HFFc6 (cell line): ENCODE measurements at regions not wholly inside any gene's neighbourhood (a gene's known extent, or its start where the extent isn't known, plus 50 kb on each side); places are given as distances from the start of the nearest gene placed in this dataset.
"Not testable (repeated sequence)": the region's sequence is repeated elsewhere in the genome, so short reads cannot be mapped to it uniquely, and the experiment has no call there.

ENCODE experiments used
- DNase-seq: peaks from one replicate; pipeline ENCODE4 v3.0.0-alpha.2; 2018
- H3K27ac Mint-ChIP-seq: 2 replicates; pipeline ENCODE4 v1.8.0; 2020; ENCODE audit warnings: mild to moderate bottlenecking, mixed read lengths
- H3K27me3 Mint-ChIP-seq: 2 replicates; pipeline ENCODE4 v1.8.0; 2021; ENCODE audit warnings: mild to moderate bottlenecking, moderate library complexity, mixed read lengths; ENCODE audit not compliant: insufficient read depth
- H3K36me3 Mint-ChIP-seq: 2 replicates; pipeline ENCODE4 v1.8.0; 2021; ENCODE audit warnings: low read depth, mixed read lengths
- H3K4me1 Mint-ChIP-seq: 2 replicates; pipeline ENCODE4 v1.8.0; 2020; ENCODE audit warnings: low read depth, mixed read lengths
- H3K4me3 Mint-ChIP-seq: 2 replicates; pipeline ENCODE4 v1.8.0; 2020; ENCODE audit warnings: mild to moderate bottlenecking, moderate library complexity, mixed read lengths
- H3K9me3 Mint-ChIP-seq: 2 replicates; pipeline ENCODE4 v1.8.0; 2020; ENCODE audit warnings: mild to moderate bottlenecking, mixed read lengths

- DNase-seq, H3K9me3 Mint-ChIP-seq, H3K27me3 Mint-ChIP-seq, H3K27ac Mint-ChIP-seq, H3K4me3 Mint-ChIP-seq, H3K4me1 Mint-ChIP-seq, H3K36me3 Mint-ChIP-seq: not testable (repeated sequence)
These were observed 223.2 kb upstream of the PLGLB2 start for GRCh38 chr2:87524619-87525188.

DNA sequence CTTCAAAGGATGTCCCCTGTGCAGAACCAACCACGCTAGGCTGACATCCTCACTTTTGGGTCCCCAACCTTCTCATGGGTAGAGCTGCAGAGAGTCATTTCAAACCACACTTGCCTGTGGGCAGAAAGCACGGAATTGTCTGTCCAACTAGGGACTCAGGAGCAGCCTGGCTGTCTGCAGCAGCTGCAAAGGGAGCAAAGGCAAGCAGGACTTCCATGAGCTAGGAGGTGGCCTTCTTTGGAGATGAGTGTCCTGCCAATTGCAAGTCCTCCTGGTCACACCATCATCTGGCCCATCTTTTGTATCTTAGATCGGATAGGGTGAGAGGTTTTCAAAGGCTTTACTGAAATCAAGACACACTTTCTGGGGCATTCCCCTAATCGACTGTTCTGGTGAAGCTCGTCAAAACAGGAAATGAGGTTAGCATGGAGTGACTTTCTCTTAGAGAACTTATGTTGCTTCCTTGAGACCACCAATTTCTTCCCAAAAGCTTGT, 222.3 kb upstream of the PLGLB2 start:
- not testable (repeated sequence) for H3K36me3 Mint-ChIP-seq, H3K4me3 Mint-ChIP-seq, H3K27ac Mint-ChIP-seq, H3K4me1 Mint-ChIP-seq, DNase-seq, H3K9me3 Mint-ChIP-seq, H3K27me3 Mint-ChIP-seq

DNA sequence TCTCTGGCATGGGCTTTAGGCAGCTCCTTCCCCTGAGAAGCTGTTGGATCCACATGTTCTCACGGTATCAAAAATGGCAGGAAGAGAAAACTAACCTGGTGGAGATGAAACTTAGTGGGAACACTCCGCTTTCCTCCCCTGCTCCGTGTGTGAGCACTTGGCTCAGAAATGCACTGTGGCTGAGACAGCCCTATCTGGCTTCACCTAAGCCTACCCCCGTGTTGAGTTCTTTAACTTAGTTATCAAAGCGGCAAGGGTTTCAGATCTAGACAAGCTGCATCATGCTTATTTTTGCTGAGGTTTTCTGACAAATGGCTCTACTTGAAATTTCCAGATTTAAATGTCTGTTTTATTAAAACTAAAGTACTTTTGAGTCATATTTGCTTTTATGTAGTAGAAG, 221.6 kb upstream of the PLGLB2 start:
- H3K27ac Mint-ChIP-seq, H3K36me3 Mint-ChIP-seq, H3K9me3 Mint-ChIP-seq, H3K4me1 Mint-ChIP-seq, H3K27me3 Mint-ChIP-seq, H3K4me3 Mint-ChIP-seq, DNase-seq: not testable (repeated sequence)

GRCh38 chr2:87531968-87532715, 215.7 kb upstream of the PLGLB2 start:
- not testable (repeated sequence) for H3K36me3 Mint-ChIP-seq, H3K9me3 Mint-ChIP-seq, H3K4me1 Mint-ChIP-seq, H3K4me3 Mint-ChIP-seq, H3K27me3 Mint-ChIP-seq, DNase-seq, H3K27ac Mint-ChIP-seq

DNA sequence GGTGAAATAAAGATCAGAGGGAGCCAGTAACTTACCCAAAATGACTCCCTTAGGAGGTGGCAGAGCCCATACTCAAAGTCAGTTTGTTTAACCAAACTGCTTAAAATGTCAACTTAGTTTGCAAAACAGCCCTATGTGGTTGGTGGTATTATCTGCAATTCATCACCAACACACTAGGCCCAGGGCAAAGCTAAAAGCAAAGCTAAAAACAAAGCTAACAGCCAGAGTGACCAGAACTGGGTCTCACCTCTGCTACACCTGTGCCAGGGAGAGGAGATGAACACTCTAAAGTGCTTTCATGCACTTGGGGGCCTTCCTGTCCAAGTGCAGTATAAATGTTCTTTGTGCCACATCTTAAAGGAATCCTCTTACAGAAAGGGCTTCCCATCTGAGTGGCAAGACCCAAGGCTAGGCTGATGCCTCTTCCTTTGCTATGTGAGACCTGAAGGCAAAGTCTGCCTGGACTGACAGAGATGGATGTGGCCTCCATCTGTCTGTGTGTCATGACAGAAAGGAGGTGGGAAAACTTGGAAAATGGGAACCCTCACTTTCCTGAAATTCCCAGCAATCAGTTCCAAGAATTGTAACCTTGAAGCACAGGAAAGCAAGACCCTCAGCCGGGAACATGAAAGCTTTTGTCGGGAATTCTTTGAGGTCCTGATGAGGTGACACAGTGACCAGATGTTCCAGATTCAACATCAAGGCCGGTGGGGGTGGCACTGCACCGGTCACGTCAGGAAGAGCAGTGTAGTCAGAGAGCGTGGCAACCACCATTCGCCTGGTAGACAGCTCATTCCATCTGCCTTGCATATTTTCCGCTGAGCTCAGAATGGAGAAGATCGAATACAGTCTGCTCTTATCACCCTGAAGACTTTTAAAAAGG, 214.3 kb upstream of the PLGLB2 start:
- H3K27ac Mint-ChIP-seq, H3K9me3 Mint-ChIP-seq, H3K27me3 Mint-ChIP-seq, DNase-seq, H3K36me3 Mint-ChIP-seq, H3K4me3 Mint-ChIP-seq, H3K4me1 Mint-ChIP-seq: not testable (repeated sequence)

DNA sequence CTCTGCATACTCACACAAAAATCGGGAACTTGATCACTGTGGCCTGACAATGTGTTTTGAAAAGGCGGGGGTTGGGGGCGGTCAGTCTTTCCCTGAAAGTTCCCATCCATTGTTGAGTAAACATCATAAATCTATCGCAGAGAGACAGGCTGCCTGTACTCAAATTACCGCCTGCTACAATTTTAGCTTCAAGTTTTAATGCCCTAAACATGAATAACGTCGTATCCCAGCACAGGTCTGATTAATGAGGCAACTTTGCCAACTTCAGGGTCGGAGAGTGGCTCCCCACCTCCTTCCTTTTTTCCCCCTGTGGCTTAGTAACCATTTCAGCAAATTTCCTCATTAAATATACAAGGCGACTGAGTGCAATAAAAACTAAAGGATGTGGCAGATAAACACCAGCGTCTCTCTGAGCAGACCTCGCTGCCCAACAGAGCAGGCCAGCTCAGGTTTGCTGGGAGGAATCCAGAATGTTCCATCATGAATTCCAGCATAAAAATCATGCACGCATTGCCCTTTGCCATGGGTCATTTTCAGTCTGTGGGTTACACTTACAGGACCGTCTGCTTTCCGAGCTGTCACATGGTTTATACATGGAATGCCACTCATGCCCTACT, 213.5 kb upstream of the PLGLB2 start:
- not testable (repeated sequence) for H3K4me3 Mint-ChIP-seq, H3K27ac Mint-ChIP-seq, DNase-seq, H3K27me3 Mint-ChIP-seq, H3K36me3 Mint-ChIP-seq, H3K4me1 Mint-ChIP-seq, H3K9me3 Mint-ChIP-seq

GRCh38 chr2:87536427-87536826, 211.5 kb upstream of the PLGLB2 start:
- H3K27me3 Mint-ChIP-seq, H3K9me3 Mint-ChIP-seq, H3K4me1 Mint-ChIP-seq, DNase-seq, H3K27ac Mint-ChIP-seq, H3K36me3 Mint-ChIP-seq, H3K4me3 Mint-ChIP-seq: not testable (repeated sequence)

GRCh38 chr2:87537251-87537671, 210.6 kb upstream of the PLGLB2 start:
- H3K27ac Mint-ChIP-seq, H3K27me3 Mint-ChIP-seq, H3K4me1 Mint-ChIP-seq, H3K36me3 Mint-ChIP-seq, H3K9me3 Mint-ChIP-seq, H3K4me3 Mint-ChIP-seq, DNase-seq: not testable (repeated sequence)

DNA sequence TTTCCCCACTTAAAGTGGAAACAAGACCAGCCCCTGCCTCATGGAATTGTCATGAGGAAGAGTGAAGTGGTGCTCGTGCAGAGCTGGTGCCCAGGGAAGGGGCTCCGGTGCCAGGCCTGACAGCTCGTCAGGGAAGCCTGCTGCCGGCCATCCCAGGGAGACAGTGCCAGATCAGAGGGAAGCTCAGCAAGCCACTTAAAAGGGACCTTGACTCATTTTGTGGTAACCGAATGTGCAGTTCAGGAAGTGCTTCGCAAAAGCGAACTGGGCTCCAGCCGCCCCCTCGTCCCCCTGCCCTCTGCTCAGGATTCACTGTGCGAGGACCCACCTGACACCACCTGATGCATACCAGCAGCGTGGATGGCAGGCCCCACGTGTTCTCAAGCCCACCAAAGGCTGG, 209.6 kb upstream of the PLGLB2 start:
- not testable (repeated sequence) for H3K9me3 Mint-ChIP-seq, H3K36me3 Mint-ChIP-seq, H3K27ac Mint-ChIP-seq, H3K4me1 Mint-ChIP-seq, DNase-seq, H3K4me3 Mint-ChIP-seq, H3K27me3 Mint-ChIP-seq

- not testable (repeated sequence) for H3K4me3 Mint-ChIP-seq, H3K27ac Mint-ChIP-seq, H3K9me3 Mint-ChIP-seq, H3K4me1 Mint-ChIP-seq, H3K27me3 Mint-ChIP-seq, DNase-seq, H3K36me3 Mint-ChIP-seq
These were observed 208.5 kb upstream of the PLGLB2 start for GRCh38 chr2:87539151-87539943.

DNA sequence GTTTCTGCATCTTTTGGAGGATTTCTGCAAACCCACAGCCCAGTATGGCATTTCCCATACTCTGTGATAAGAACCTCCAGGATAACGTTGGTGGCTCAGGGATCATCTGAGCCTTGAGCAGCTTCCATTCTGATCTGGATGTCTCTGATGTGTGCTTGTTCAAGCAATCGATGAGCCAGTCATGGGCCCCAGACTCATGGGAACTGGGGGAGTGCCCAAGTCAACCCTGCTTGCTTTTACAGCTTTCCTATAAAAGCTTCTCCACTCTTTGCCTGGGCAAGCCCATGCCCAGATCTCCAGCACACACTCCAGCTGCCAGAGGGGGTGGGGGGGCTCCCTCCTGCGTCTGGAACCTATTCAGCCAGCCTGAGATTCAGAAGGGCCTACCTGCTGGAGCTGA, 207.6 kb upstream of the PLGLB2 start:
- not testable (repeated sequence) for H3K36me3 Mint-ChIP-seq, H3K27me3 Mint-ChIP-seq, H3K9me3 Mint-ChIP-seq, DNase-seq, H3K4me1 Mint-ChIP-seq, H3K27ac Mint-ChIP-seq, H3K4me3 Mint-ChIP-seq

GRCh38 chr2:87542599-87543174, 205.2 kb upstream of the PLGLB2 start:
- H3K4me3 Mint-ChIP-seq, result 0 out of 2 replicates have a peak overlapping the region, but pooled peaks have one; percentile 17

GRCh38 chr2:87543797-87544196, 204.1 kb upstream of the PLGLB2 start:
- not testable (repeated sequence) for H3K27me3 Mint-ChIP-seq, DNase-seq, H3K4me1 Mint-ChIP-seq, H3K9me3 Mint-ChIP-seq, H3K27ac Mint-ChIP-seq, H3K4me3 Mint-ChIP-seq, H3K36me3 Mint-ChIP-seq

More at GRCh38 chr2:87542599-87543174, 205.2 kb upstream of the PLGLB2 start:
- not testable (repeated sequence) for H3K27me3 Mint-ChIP-seq, H3K4me1 Mint-ChIP-seq, H3K9me3 Mint-ChIP-seq, H3K36me3 Mint-ChIP-seq, DNase-seq
- peak overlapping the region; percentile 48 for H3K27ac Mint-ChIP-seq
